KMS-11 (cell line): ENCODE measurements at regions not wholly inside any gene's neighbourhood (a gene's known extent, or its start where the extent isn't known, plus 50 kb on each side); places are given as distances from the start of the nearest gene placed in this dataset.

Source experiments
- H2AFZ ChIP-seq: fragments of 200-600 bp; sonication (generic); 2 replicates; pipeline ENCODE4 v1.6.1; 2016; ENCODE audit warnings: antibody characterized with exemption, mixed run types, low read depth
- H3K27ac ChIP-seq: fragments of 200-600 bp; sonication (generic); 2 replicates; pipeline ENCODE4 v1.6.1; 2016; ENCODE audit warnings: mild to moderate bottlenecking, mixed run types
- H3K27me3 ChIP-seq: fragments of 200-600 bp; sonication (generic); 2 replicates; pipeline ENCODE4 v1.6.1; 2017; ENCODE audit warnings: mild to moderate bottlenecking, low read depth, mixed run types, moderate library complexity; ENCODE audit not compliant: insufficient read depth
- H3K36me3 ChIP-seq: fragments of 200-600 bp; sonication (generic); 2 replicates; pipeline ENCODE4 v1.6.1; 2017; ENCODE audit warnings: mild to moderate bottlenecking, mixed run types; ENCODE audit not compliant: insufficient read depth
- H3K4me1 ChIP-seq: fragments of 200-600 bp; sonication (generic); 2 replicates; pipeline ENCODE4 v1.6.1; 2016; ENCODE audit warnings: mild to moderate bottlenecking, low read depth, mixed run types; ENCODE audit not compliant: poor library complexity, severe bottlenecking
- H3K4me2 ChIP-seq: fragments of 200-600 bp; sonication (generic); 2 replicates; pipeline ENCODE4 v1.7.0; 2016; ENCODE audit warnings: mild to moderate bottlenecking, mixed run types
- H3K4me3 ChIP-seq: fragments of 200-600 bp; sonication (generic); IDR thresholded peaks from 2 replicates; pipeline ENCODE4 v1.6.1; 2017; ENCODE audit warnings: low read depth, low read length, mixed read lengths; ENCODE audit not compliant: insufficient read depth
- H3K79me2 ChIP-seq: fragments of 200-600 bp; sonication (generic); 2 replicates; pipeline ENCODE4 v1.6.1; 2016; ENCODE audit warnings: low read depth, mixed run types; ENCODE audit not compliant: insufficient read depth
- H3K9ac ChIP-seq: fragments of 200-600 bp; sonication (generic); 2 replicates; pipeline ENCODE4 v1.6.1; 2016; ENCODE audit warnings: mild to moderate bottlenecking, mixed run types
- H4K20me1 ChIP-seq: fragments of 200-600 bp; sonication (generic); 2 replicates; pipeline ENCODE4 v1.6.1; 2016; ENCODE audit warnings: mild to moderate bottlenecking, mixed run types; ENCODE audit not compliant: insufficient read depth
- CTCF ChIP-seq: fragments of 200-600 bp; sonication (generic); conservative IDR thresholded peaks from 2 replicates; pipeline ENCODE4 v1.6.1; 2017; ENCODE audit warnings: low read depth, mild to moderate bottlenecking, antibody characterized with exemption, low read length, moderate library complexity, mixed read lengths

GRCh38 chr18:61086657-61087056 is 246.6 kb upstream of the CDH20 start:
- Histone ChIP-seq H3K79me2 (no peaks in the 10 kb centered on the region), H3K4me2 (no peak overlapping the region), H3K27me3 (no peaks in the 10 kb centered on the region), H3K4me1 (no peaks in the 10 kb centered on the region), H3K9ac (no peak overlapping the region), H3K27ac (no peak overlapping the region), H3K36me3 (no peaks in the 10 kb centered on the region), H4K20me1 (no peaks in the 10 kb centered on the region), H2AFZ (no peak overlapping the region), H3K4me3 (no peak overlapping the region)
- no peak for TF ChIP-seq CTCF

- Histone ChIP-seq H2AFZ (no peak overlapping the region), H3K27ac (no peak overlapping the region), H3K4me3 (no peak overlapping the region), H3K9ac (no peak overlapping the region), H3K79me2 (no peaks in the 10 kb centered on the region), H3K4me2 (no peak overlapping the region), H3K27me3 (no peaks in the 10 kb centered on the region), H4K20me1 (no peaks in the 10 kb centered on the region), H3K36me3 (no peaks in the 10 kb centered on the region), H3K4me1 (no peaks in the 10 kb centered on the region)
- TF ChIP-seq CTCF = no peak
Observed at GRCh38 chr18:61091379-61091778, 241.9 kb upstream of the CDH20 start.

- Histone ChIP-seq H3K4me2 (no peak overlapping the region), H3K27me3 (no peaks in the 10 kb centered on the region), H3K27ac (no peak overlapping the region), H3K4me3 (no peak overlapping the region), H3K4me1 (no peaks in the 10 kb centered on the region), H4K20me1 (no peaks in the 10 kb centered on the region), H3K36me3 (no peaks in the 10 kb centered on the region), H3K9ac (no peak overlapping the region), H3K79me2 (no peaks in the 10 kb centered on the region), H2AFZ (no peak overlapping the region)
- TF ChIP-seq CTCF = no peak
Observed at GRCh38 chr18:61093965-61094364, 239.3 kb upstream of the CDH20 start.

GRCh38 chr18:61096226-61096625 is 237.0 kb upstream of the CDH20 start:
- Histone ChIP-seq H3K4me3 (no peak overlapping the region), H3K4me1 (no peaks in the 10 kb centered on the region), H3K36me3 (no peaks in the 10 kb centered on the region), H3K79me2 (no peaks in the 10 kb centered on the region), H3K27ac (no peak overlapping the region), H3K27me3 (no peaks in the 10 kb centered on the region), H3K9ac (no peak overlapping the region), H4K20me1 (no peaks in the 10 kb centered on the region), H3K4me2 (no peak overlapping the region), H2AFZ (no peak overlapping the region)
- no peak for TF ChIP-seq CTCF

- H3K27ac ChIP-seq = no peak overlapping the region
- no peak overlapping the region for H2AFZ ChIP-seq
- H4K20me1 ChIP-seq = no peaks in the 10 kb centered on the region
- H3K4me1 ChIP-seq = no peaks in the 10 kb centered on the region
- TF ChIP-seq CTCF = no peak
- H3K27me3 ChIP-seq = no peaks in the 10 kb centered on the region
- no peak overlapping the region for H3K9ac ChIP-seq
- no peaks in the 10 kb centered on the region for H3K36me3 ChIP-seq
- H3K4me3 ChIP-seq = no peak overlapping the region
- H3K79me2 ChIP-seq = no peaks in the 10 kb centered on the region
- H3K4me2 ChIP-seq = no peak overlapping the region
Observed at GRCh38 chr18:61107113-61107512, 226.1 kb upstream of the CDH20 start.
